Gastrocnemius medialis (tissue), 4 donors: ENCODE measurements at regions not wholly inside any gene's neighbourhood (a gene's known extent, or its start where the extent isn't known, plus 50 kb on each side); places are given as distances from the start of the nearest gene placed in this dataset.
"Not testable (repeated sequence)": the region's sequence is repeated elsewhere in the genome, so short reads cannot be mapped to it uniquely, and the experiment has no call there.

ENCODE experiments used
- ATAC-seq, 2 donors: fragments of 150-250 bp; one replicate each; pipeline ENCODE4 v1.9.1; 2016
- DNase-seq, 2 donors: peaks; one replicate each; pipeline ENCODE4 v3.0.0-alpha.2; 2019
- H3K27ac ChIP-seq, 4 donors: fragments of 200-600 bp; sonication (generic); 1 replicate in 1 of 4; 2 replicates in 3 of 4; pipeline ENCODE4 v1.5.1; 2016 to 2018; ENCODE audit warnings: mild to moderate bottlenecking in 2 of 4, moderate library complexity in 1 of 4
- H3K27me3 ChIP-seq, 3 donors: fragments of 200-600 bp; sonication (generic) in 2 of 3; 1 replicate in 1 of 3; 2 replicates in 2 of 3; pipeline versions ENCODE4 v1.5.1 to v1.6.0; 2016 to 2019; ENCODE audit warnings: mild to moderate bottlenecking in 1 of 3, moderate library complexity in 1 of 3
- H3K36me3 ChIP-seq, 2 donors: fragments of 200-600 bp; sonication (generic) in 1 of 2; one replicate each; pipeline ENCODE4 v1.5.1; 2017 to 2018
- H3K4me1 ChIP-seq, 2 donors: fragments of 200-600 bp; sonication (generic) in 1 of 2; one replicate each; pipeline ENCODE4 v1.5.1; 2016 to 2017; ENCODE audit warnings: mild to moderate bottlenecking in 2 of 2
- H3K4me3 ChIP-seq, 4 donors: fragments of 200-600 bp; sonication (generic) in 3 of 4; 1 replicate in 1 of 4; 2 replicates in 3 of 4; pipeline ENCODE4 v1.5.1; 2016 to 2019; ENCODE audit warnings: mild to moderate bottlenecking in 2 of 4
- H3K9me3 ChIP-seq, 3 donors: fragments of 200-600 bp; sonication (generic) in 2 of 3; 1 replicate in 1 of 3; 2 replicates in 2 of 3; pipeline ENCODE4 v1.5.1; 2016 to 2019
- POLR2A ChIP-seq, 2 donors: fragments of 450-650 bp; IDR thresholded peaks; one replicate each; pipeline ENCODE4 v1.6.1; 2017; ENCODE audit warnings: antibody characterized with exemption in 2 of 2, mild to moderate bottlenecking in 2 of 2, moderate library complexity in 2 of 2
- in situ Hi-C, 4 donors: fragments of 200-750 bp; cut with MboI; loops; one replicate each; pipeline versions ENCODE4 v1.15.0 to v1.8.0; 2017; ENCODE audit warnings: low sequenced_read_pairs in 4 of 4
- intact Hi-C: fragments of 100-400 bp; cut with DNase I; formaldehyde crosslinking; loops from one replicate; pipeline ENCODE4 v1.15.1; 2023; ENCODE audit warnings: low total_unique reads
- TF ChIP-seq, protein P1 (sequence below), 5 experiments: fragments of 450-650 bp in 3 of 5; fragments of 200-600 bp in 2 of 5; sonication (generic) in 2 of 5; IDR thresholded peaks in 4 of 5; conservative IDR thresholded peaks in 1 of 5; 1 replicate in 4 of 5; 2 replicates in 1 of 5; pipeline ENCODE4 v1.5.1; 2016 to 2019; ENCODE audit warnings: antibody characterized with exemption in 5 of 5, mild to moderate bottlenecking in 3 of 5, moderate library complexity in 3 of 5

- in situ Hi-C loops (no loop called here), intact Hi-C loops (no loop called here)
- Histone ChIP-seq H3K27me3 (no peaks in the 10 kb centered on the region), H3K36me3 (no peaks in the 10 kb centered on the region), H3K4me3 (no peak overlapping the region), H3K9me3 (no peaks in the 10 kb centered on the region), H3K27ac (no peak overlapping the region), H3K4me1 (no peaks in the 10 kb centered on the region)
- no peak for DNase-seq
- ATAC-seq, result no peak
- TF ChIP-seq, protein P1, sequence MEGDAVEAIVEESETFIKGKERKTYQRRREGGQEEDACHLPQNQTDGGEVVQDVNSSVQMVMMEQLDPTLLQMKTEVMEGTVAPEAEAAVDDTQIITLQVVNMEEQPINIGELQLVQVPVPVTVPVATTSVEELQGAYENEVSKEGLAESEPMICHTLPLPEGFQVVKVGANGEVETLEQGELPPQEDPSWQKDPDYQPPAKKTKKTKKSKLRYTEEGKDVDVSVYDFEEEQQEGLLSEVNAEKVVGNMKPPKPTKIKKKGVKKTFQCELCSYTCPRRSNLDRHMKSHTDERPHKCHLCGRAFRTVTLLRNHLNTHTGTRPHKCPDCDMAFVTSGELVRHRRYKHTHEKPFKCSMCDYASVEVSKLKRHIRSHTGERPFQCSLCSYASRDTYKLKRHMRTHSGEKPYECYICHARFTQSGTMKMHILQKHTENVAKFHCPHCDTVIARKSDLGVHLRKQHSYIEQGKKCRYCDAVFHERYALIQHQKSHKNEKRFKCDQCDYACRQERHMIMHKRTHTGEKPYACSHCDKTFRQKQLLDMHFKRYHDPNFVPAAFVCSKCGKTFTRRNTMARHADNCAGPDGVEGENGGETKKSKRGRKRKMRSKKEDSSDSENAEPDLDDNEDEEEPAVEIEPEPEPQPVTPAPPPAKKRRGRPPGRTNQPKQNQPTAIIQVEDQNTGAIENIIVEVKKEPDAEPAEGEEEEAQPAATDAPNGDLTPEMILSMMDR (IDR thresholded peaks at IDR 0.05 in 4 of 5, conservative IDR thresholded peaks at IDR 0.05 in 1 of 5), result no peak
- TF ChIP-seq POLR2A (IDR thresholded peaks at IDR 0.05), result no peak
These were observed 177.8 kb downstream of the FAM76B start for GRCh38 chr11:95611827-95612226.

DNA sequence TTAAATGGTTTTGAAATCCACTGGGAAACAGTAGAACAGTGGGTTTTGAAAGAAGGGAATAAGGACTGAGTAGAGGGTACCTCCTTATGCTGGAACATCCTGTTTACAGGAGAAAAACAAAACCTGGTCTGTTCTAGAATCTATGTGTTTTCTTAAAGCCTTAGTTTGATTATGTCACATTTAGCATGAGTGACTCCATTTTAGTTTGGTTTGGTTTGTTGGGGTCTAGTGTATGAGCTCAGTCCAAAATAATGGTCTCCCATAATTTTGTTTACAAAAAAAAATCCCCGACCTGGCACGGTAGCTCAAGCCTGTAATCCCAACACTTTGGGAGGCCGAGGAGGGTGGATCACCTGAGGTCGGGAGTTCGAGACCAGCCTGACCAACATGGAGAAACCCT lies 179.4 kb downstream of the FAM76B start:
- in situ Hi-C loops, H3K4me3 ChIP-seq, intact Hi-C loops, H3K4me1 ChIP-seq, ATAC-seq, DNase-seq, H3K9me3 ChIP-seq, H3K27ac ChIP-seq, H3K27me3 ChIP-seq, H3K36me3 ChIP-seq: not testable (repeated sequence)

GRCh38 chr11:95608093-95608492 lies 181.5 kb downstream of the FAM76B start:
- H3K27me3 ChIP-seq, result no peaks in the 10 kb centered on the region
- no peaks in the 10 kb centered on the region for H3K9me3 ChIP-seq
- in situ Hi-C loops (no loop called here), intact Hi-C loops (no loop called here)
- H3K4me1 ChIP-seq, result no peaks in the 10 kb centered on the region
- no peak for TF ChIP-seq POLR2A (IDR thresholded peaks at IDR 0.05)
- TF ChIP-seq, protein P1 (IDR thresholded peaks at IDR 0.05 in 4 of 5, conservative IDR thresholded peaks at IDR 0.05 in 1 of 5), result no peak
- no peak for DNase-seq
- H3K4me3 ChIP-seq, result no peak overlapping the region
- no peak for ATAC-seq
- no peak overlapping the region for H3K27ac ChIP-seq
- no peaks in the 10 kb centered on the region for H3K36me3 ChIP-seq

DNA sequence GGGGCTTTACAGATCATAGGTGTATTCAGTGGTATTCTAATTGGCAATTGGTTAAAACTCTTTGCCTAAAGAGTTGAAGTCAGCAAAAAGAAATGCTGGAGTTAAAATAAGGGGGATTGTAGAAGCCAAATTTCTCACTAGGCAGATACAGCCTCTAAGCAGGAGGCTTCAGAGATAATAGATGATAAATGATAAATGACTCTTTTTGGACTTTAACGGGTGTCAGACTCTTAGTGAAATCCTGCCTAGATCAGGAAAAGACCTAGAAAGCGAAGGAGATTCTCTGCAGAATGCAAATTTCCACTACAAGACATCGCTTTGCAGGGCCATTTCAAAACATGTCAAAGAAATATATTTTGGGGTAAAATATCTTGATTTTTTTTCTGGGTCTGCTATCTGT lies 182.8 kb downstream of the FAM76B start:
- TF ChIP-seq, protein P1 (IDR thresholded peaks at IDR 0.05 in 4 of 5, conservative IDR thresholded peaks at IDR 0.05 in 1 of 5), result no peak
- TF ChIP-seq POLR2A (IDR thresholded peaks at IDR 0.05), result no peak
- Histone ChIP-seq H3K4me1 (no peaks in the 10 kb centered on the region), H3K9me3 (no peaks in the 10 kb centered on the region), H3K36me3 (no peaks in the 10 kb centered on the region), H3K27me3 (no peaks in the 10 kb centered on the region), H3K27ac (no peak overlapping the region), H3K4me3 (no peak overlapping the region)
- intact Hi-C loops, result no loop called here
- DNase-seq (no peak), ATAC-seq (no peak)
- in situ Hi-C loops, result no loop called here

DNA sequence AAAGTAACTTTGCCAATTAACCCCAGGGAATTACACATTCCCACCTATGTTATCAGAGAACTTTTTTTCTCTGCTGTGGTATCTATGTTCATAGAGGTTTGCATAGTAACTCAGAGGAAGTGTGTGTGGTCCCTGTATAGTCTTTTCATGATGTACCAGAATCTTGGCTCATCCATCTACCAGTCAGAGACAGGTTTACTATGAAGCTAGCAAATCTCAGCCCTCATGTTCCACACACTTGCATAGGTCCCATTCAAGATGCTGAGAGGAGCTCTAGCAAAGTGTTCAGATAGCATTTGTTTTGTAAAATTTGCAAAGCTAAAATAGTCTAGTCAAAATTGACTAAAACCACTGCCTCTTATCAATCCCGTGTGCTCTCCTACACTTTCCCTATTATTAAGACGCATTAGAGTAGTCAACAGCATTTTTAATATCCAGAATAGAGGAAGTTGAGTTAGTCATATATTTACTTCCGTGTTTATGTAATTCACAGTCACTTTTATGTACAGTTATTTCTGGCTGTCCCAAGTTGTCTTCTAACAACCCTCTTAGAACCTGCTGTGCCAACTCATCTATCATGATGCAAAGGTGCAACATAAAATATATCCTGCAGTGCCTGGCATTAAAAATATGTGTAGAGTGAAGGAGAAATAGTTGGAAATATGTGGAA lies 184.2 kb downstream of the FAM76B start:
- DNase-seq, result no peak
- no peak overlapping the region for H3K27ac ChIP-seq
- no peak overlapping the region for H3K4me3 ChIP-seq
- intact Hi-C loops (no loop called here), in situ Hi-C loops (no loop called here)
- H3K27me3 ChIP-seq, result no peaks in the 10 kb centered on the region
- ATAC-seq, result no peak
- H3K36me3 ChIP-seq, result no peaks in the 10 kb centered on the region
- no peak for TF ChIP-seq POLR2A (IDR thresholded peaks at IDR 0.05)
- TF ChIP-seq, protein P1 (IDR thresholded peaks at IDR 0.05 in 4 of 5, conservative IDR thresholded peaks at IDR 0.05 in 1 of 5), result no peak
- no peaks in the 10 kb centered on the region for H3K9me3 ChIP-seq
- no peaks in the 10 kb centered on the region for H3K4me1 ChIP-seq
